WTC11 (cell line): ENCODE measurements at regions not wholly inside any gene's neighbourhood (a gene's known extent, or its start where the extent isn't known, plus 50 kb on each side); places are given as distances from the start of the nearest gene placed in this dataset.

Experiments used
- ATAC-seq: fragments of 200-7000 bp; cut with Tn5 transposase; 2 replicates; pipeline ENCODE4 v1.10.0; 2021; ENCODE audit warnings: mild to moderate bottlenecking, moderate library complexity
- CTCF ChIA-PET: fragments of 300-600 bp; sonication (Branson Sonifier 250); formaldehyde crosslinking; loops from one replicate; lab custom pipeline; 2021; ENCODE audit warnings: antibody characterized with exemption; lab: Charles Lee
- POLR2A ChIA-PET: fragments of 350-600 bp; sonication (Branson Sonifier 250); formaldehyde crosslinking; loops from one replicate; lab custom pipeline; 2021; ENCODE audit warnings: antibody characterized with exemption; lab: Charles Lee
- DNase-seq: peaks from one replicate; pipeline ENCODE4 v3.0.0; 2021; ENCODE audit warnings: low spot score
- H3K27ac Mint-ChIP-seq: 2 replicates; pipeline ENCODE4 v1.8.0; 2021; ENCODE audit warnings: mixed read lengths
- H3K27me3 Mint-ChIP-seq: 2 replicates; pipeline ENCODE4 v1.8.0; 2021; ENCODE audit warnings: low read depth, mild to moderate bottlenecking, moderate library complexity, mixed read lengths
- H3K36me3 Mint-ChIP-seq: 2 replicates; pipeline ENCODE4 v1.8.0; 2021; ENCODE audit warnings: mixed read lengths
- H3K4me1 Mint-ChIP-seq: 2 replicates; pipeline ENCODE4 v1.8.0; 2022; ENCODE audit warnings: mixed read lengths
- H3K4me3 Mint-ChIP-seq: 2 replicates; pipeline ENCODE4 v1.8.0; 2021; ENCODE audit warnings: mild to moderate bottlenecking, moderate library complexity, mixed read lengths
- H3K9me3 Mint-ChIP-seq: 2 replicates; pipeline ENCODE4 v1.8.0; 2021; ENCODE audit warnings: mixed read lengths
- ATF6 ChIP-seq: sonication (generic); formaldehyde crosslinking; IDR thresholded peaks from 2 replicates; pipeline ENCODE4 v1.8.1; 2023; ENCODE audit warnings: mild to moderate bottlenecking, missing genetic modification reagents
- CBFB ChIP-seq: sonication (generic); formaldehyde crosslinking; IDR thresholded peaks from 2 replicates; pipeline ENCODE4 v1.8.1; 2022; ENCODE audit warnings: mild to moderate bottlenecking, low read depth, missing genetic modification reagents
- CDX4 ChIP-seq: fragments of 250-450 bp; sonication (Bioruptor Pico); IDR thresholded peaks from 2 replicates; pipeline ENCODE4 v1.9.0; 2021; ENCODE audit warnings: moderate library complexity, mild to moderate bottlenecking, inconsistent platforms, borderline replicate concordance
- EMX1 ChIP-seq: fragments of 250-450 bp; sonication (Bioruptor Pico); IDR thresholded peaks from 2 replicates; pipeline ENCODE4 v1.8.0; 2021; ENCODE audit warnings: mild to moderate bottlenecking
- ETV6 ChIP-seq: sonication (generic); formaldehyde crosslinking; IDR thresholded peaks from 2 replicates; pipeline ENCODE4 v1.8.1; 2022; ENCODE audit warnings: mild to moderate bottlenecking, missing genetic modification reagents
- GABPB1 ChIP-seq: sonication (generic); formaldehyde crosslinking; IDR thresholded peaks from 2 replicates; pipeline ENCODE4 v1.8.1; 2023; ENCODE audit warnings: mild to moderate bottlenecking, missing genetic modification reagents
- GRHL2 ChIP-seq: fragments of 250-450 bp; sonication (Bioruptor Pico); IDR thresholded peaks from 2 replicates; pipeline ENCODE4 v1.8.0; 2022; ENCODE audit warnings: mild to moderate bottlenecking, moderate library complexity; ENCODE audit not compliant: insufficient replicate concordance, severe bottlenecking
- GTF2I ChIP-seq: fragments of 250-450 bp; sonication (Bioruptor Pico); conservative IDR thresholded peaks from 2 replicates; pipeline ENCODE4 v1.4.0; 2021; ENCODE audit warnings: mild to moderate bottlenecking
- IRF2 ChIP-seq: sonication (generic); formaldehyde crosslinking; IDR thresholded peaks from 2 replicates; pipeline ENCODE4 v1.8.0; 2022; ENCODE audit warnings: low read depth, missing genetic modification reagents, borderline replicate concordance
- JAZF1 ChIP-seq: fragments of 250-450 bp; sonication (Bioruptor Pico); IDR thresholded peaks from 2 replicates; pipeline ENCODE4 v1.9.0; 2021; ENCODE audit warnings: moderate library complexity, mild to moderate bottlenecking, inconsistent platforms
- JUN ChIP-seq: sonication (generic); formaldehyde crosslinking; IDR thresholded peaks from 2 replicates; pipeline ENCODE4 v1.8.0; 2023; ENCODE audit warnings: mild to moderate bottlenecking, missing genetic modification reagents
- KAT7 ChIP-seq: sonication (generic); formaldehyde crosslinking; IDR thresholded peaks from 2 replicates; pipeline ENCODE4 v1.8.1; 2023; ENCODE audit warnings: missing genetic modification reagents, mild to moderate bottlenecking, borderline replicate concordance
- MXD4 ChIP-seq: fragments of 250-450 bp; sonication (Bioruptor Pico); IDR thresholded peaks from 2 replicates; pipeline ENCODE4 v1.8.0; 2021; ENCODE audit warnings: mild to moderate bottlenecking, moderate library complexity, borderline replicate concordance
- NFE2L1 ChIP-seq: sonication (generic); formaldehyde crosslinking; IDR thresholded peaks from 2 replicates; pipeline ENCODE4 v1.8.1; 2023; ENCODE audit warnings: missing genetic modification reagents
- OVOL2 ChIP-seq: fragments of 250-450 bp; sonication (Bioruptor Pico); IDR thresholded peaks from 2 replicates; pipeline ENCODE4 v1.9.0; 2021; ENCODE audit warnings: mild to moderate bottlenecking, borderline replicate concordance
- ZNF138 ChIP-seq: sonication (generic); formaldehyde crosslinking; conservative IDR thresholded peaks from 2 replicates; pipeline ENCODE4 v1.8.1; 2022; ENCODE audit warnings: mild to moderate bottlenecking, moderate library complexity, missing genetic modification reagents
- ZNF219 ChIP-seq: sonication (generic); formaldehyde crosslinking; IDR thresholded peaks from 2 replicates; pipeline ENCODE4 v1.8.0; 2023; ENCODE audit warnings: missing genetic modification reagents, mild to moderate bottlenecking, borderline replicate concordance
- ZNF317 ChIP-seq: sonication (generic); formaldehyde crosslinking; IDR thresholded peaks from 2 replicates; pipeline ENCODE4 v1.8.1; 2023; ENCODE audit warnings: low read depth, mild to moderate bottlenecking, moderate library complexity, missing genetic modification reagents, borderline replicate concordance
- ZNF425 ChIP-seq: fragments of 250-450 bp; sonication (Bioruptor Pico); conservative IDR thresholded peaks from 2 replicates; pipeline ENCODE4 v1.9.0; 2021; ENCODE audit warnings: mild to moderate bottlenecking
- ZNF671 ChIP-seq: fragments of 250-450 bp; sonication (Bioruptor Pico); IDR thresholded peaks from 2 replicates; pipeline ENCODE4 v1.8.0; 2021; ENCODE audit warnings: mild to moderate bottlenecking
- TF ChIP-seq, protein P1 (sequence below): sonication (generic); formaldehyde crosslinking; conservative IDR thresholded peaks from 2 replicates; pipeline ENCODE4 v1.8.1; 2022; ENCODE audit warnings: mild to moderate bottlenecking, missing genetic modification reagents
- TF ChIP-seq, protein P2 (sequence below): sonication (generic); formaldehyde crosslinking; IDR thresholded peaks from 2 replicates; pipeline ENCODE4 v1.8.0; 2022; ENCODE audit warnings: mild to moderate bottlenecking, missing genetic modification reagents
- TF ChIP-seq, protein P3 (sequence below): fragments of 250-450 bp; sonication (Bioruptor Pico); IDR thresholded peaks from 2 replicates; pipeline ENCODE4 v1.8.0; 2021; ENCODE audit warnings: mild to moderate bottlenecking
- TF ChIP-seq, protein P4 (sequence below): fragments of 250-450 bp; sonication (Bioruptor Pico); IDR thresholded peaks from 2 replicates; pipeline ENCODE4 v2.1.2; 2022; ENCODE audit warnings: mild to moderate bottlenecking, moderate library complexity

- ChIA-PET POLR2A (interaction anchor here (0.5 kb wide), 1 partner anchor 141 kb away, joined by 3 read pairs; the partner anchor contains the start of gene SCLT1), CTCF (no interaction called here)
- Mint-ChIP-seq H3K27ac (no peak overlapping the region), H3K36me3 (no peaks in the 10 kb centered on the region), H3K9me3 (peaks cover 3% of the 10 kb centered on the region; the same call in 1 of the 2 replicates), H3K27me3 (no peaks in the 10 kb centered on the region), H3K4me1 (no peaks in the 10 kb centered on the region), H3K4me3 (no peak overlapping the region)
- no peak for ATAC-seq
- TF ChIP-seq EMX1 = no peak
- no peak for TF ChIP-seq OVOL2 (CRISPR knock-in tag)
- no peak for TF ChIP-seq CDX4 (CRISPR knock-in tag)
- no peak for TF ChIP-seq ETV6 (CRISPR knock-in tag)
- TF ChIP-seq, protein P1, sequence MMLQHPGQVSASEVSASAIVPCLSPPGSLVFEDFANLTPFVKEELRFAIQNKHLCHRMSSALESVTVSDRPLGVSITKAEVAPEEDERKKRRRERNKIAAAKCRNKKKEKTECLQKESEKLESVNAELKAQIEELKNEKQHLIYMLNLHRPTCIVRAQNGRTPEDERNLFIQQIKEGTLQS (CRISPR knock-in tag) = no peak
- no peak for TF ChIP-seq IRF2
- TF ChIP-seq CBFB = no peak
- TF ChIP-seq GABPB1 = no peak
- no peak for TF ChIP-seq ZNF138 (CRISPR knock-in tag)
- TF ChIP-seq, protein P2, sequence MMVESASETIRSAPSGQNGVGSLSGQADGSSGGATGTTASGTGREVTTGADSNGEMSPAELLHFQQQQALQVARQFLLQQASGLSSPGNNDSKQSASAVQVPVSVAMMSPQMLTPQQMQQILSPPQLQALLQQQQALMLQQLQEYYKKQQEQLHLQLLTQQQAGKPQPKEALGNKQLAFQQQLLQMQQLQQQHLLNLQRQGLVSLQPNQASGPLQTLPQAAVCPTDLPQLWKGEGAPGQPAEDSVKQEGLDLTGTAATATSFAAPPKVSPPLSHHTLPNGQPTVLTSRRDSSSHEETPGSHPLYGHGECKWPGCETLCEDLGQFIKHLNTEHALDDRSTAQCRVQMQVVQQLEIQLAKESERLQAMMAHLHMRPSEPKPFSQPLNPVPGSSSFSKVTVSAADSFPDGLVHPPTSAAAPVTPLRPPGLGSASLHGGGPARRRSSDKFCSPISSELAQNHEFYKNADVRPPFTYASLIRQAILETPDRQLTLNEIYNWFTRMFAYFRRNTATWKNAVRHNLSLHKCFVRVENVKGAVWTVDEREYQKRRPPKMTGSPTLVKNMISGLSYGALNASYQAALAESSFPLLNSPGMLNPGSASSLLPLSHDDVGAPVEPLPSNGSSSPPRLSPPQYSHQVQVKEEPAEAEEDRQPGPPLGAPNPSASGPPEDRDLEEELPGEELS (CRISPR knock-in tag) = no peak
- no peak for TF ChIP-seq KAT7
- TF ChIP-seq NFE2L1 (CRISPR knock-in tag) = no peak
- DNase-seq = no peak
Observed at GRCh38 chr4:129233691-129234090, 137.7 kb downstream of the C4orf33 start.

DNA sequence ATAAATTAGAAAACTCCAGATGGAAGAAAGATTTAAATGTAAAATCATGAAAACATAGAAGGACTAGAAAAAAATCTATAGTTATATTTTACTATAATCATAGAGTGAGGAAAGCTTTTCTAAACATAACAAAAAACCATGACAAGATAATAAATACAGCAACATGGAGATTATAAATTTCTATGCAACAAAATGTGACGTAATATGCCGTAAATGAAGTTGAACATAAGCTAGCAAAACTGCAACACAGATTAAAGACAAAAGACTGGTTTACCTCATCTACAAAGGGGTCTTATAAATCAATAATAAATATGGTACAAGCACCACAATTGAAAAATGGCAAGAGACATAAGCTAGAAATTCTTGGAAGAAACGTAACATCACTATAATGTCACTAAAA is 140.4 kb downstream of the C4orf33 start:
- no peaks in the 10 kb centered on the region for H3K36me3 Mint-ChIP-seq
- CTCF ChIA-PET = no interaction called here
- peaks cover 3% of the 10 kb centered on the region; the same call in 1 of the 2 replicates for H3K9me3 Mint-ChIP-seq
- ATAC-seq (no peak), DNase-seq (no peak)
- TF ChIP-seq GRHL2 (CRISPR knock-in tag) = no peak
- TF ChIP-seq ZNF317 = no peak
- no peak for TF ChIP-seq ZNF671 (CRISPR knock-in tag)
- TF ChIP-seq ATF6 = no peak
- H3K4me1 Mint-ChIP-seq = peaks cover 11% of the 10 kb centered on the region; the same call in 1 of the 2 replicates
- H3K4me3 Mint-ChIP-seq = no peak overlapping the region
- POLR2A ChIA-PET = no interaction called here
- H3K27me3 Mint-ChIP-seq = no peaks in the 10 kb centered on the region
- H3K27ac Mint-ChIP-seq = no peak overlapping the region

GRCh38 chr4:129239088-129239487 is 143.1 kb downstream of the C4orf33 start:
- ATAC-seq (no peak), DNase-seq (no peak)
- H3K4me1 Mint-ChIP-seq = peaks cover 11% of the 10 kb centered on the region; the same call in 1 of the 2 replicates
- H3K4me3 Mint-ChIP-seq = no peak overlapping the region
- CTCF ChIA-PET = no interaction called here
- H3K36me3 Mint-ChIP-seq = no peaks in the 10 kb centered on the region
- H3K27me3 Mint-ChIP-seq = no peaks in the 10 kb centered on the region
- no peak overlapping the region for H3K27ac Mint-ChIP-seq
- POLR2A ChIA-PET = no interaction called here
- peaks cover 3% of the 10 kb centered on the region; the same call in 1 of the 2 replicates for H3K9me3 Mint-ChIP-seq
- no peak for TF ChIP-seq ZNF425
- no peak for TF ChIP-seq ZNF219
- TF ChIP-seq, protein P3, sequence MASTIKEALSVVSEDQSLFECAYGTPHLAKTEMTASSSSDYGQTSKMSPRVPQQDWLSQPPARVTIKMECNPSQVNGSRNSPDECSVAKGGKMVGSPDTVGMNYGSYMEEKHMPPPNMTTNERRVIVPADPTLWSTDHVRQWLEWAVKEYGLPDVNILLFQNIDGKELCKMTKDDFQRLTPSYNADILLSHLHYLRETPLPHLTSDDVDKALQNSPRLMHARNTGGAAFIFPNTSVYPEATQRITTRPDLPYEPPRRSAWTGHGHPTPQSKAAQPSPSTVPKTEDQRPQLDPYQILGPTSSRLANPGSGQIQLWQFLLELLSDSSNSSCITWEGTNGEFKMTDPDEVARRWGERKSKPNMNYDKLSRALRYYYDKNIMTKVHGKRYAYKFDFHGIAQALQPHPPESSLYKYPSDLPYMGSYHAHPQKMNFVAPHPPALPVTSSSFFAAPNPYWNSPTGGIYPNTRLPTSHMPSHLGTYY = no peak
- TF ChIP-seq JAZF1 (CRISPR knock-in tag) = no peak
- TF ChIP-seq GABPB1 = no peak
- TF ChIP-seq, protein P4, sequence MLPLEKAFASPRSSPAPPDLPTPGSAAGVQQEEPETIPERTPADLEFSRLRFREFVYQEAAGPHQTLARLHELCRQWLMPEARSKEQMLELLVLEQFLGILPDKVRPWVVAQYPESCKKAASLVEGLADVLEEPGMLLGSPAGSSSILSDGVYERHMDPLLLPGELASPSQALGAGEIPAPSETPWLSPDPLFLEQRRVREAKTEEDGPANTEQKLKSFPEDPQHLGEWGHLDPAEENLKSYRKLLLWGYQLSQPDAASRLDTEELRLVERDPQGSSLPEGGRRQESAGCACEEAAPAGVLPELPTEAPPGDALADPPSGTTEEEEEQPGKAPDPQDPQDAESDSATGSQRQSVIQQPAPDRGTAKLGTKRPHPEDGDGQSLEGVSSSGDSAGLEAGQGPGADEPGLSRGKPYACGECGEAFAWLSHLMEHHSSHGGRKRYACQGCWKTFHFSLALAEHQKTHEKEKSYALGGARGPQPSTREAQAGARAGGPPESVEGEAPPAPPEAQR (CRISPR knock-in tag) = no peak
- no peak for TF ChIP-seq GTF2I (CRISPR knock-in tag)
- TF ChIP-seq MXD4 (CRISPR knock-in tag) = no peak
- TF ChIP-seq KAT7 = no peak
- TF ChIP-seq, protein P1 (CRISPR knock-in tag) = no peak
- TF ChIP-seq GRHL2 (CRISPR knock-in tag) = no peak
- no peak for TF ChIP-seq JUN (CRISPR knock-in tag)
